Smooth muscle cell of the brain vasculature (primary cell): ENCODE measurements at regions not wholly inside any gene's neighbourhood (a gene's known extent, or its start where the extent isn't known, plus 50 kb on each side); places are given as distances from the start of the nearest gene placed in this dataset.
A peak's percentile ranks its signal among the peaks of the same experiment; 100 is the strongest.

ENCODE experiments used
- DNase-seq: peaks from one replicate; pipeline ENCODE4 v3.0.0-alpha.2; 2012; ENCODE audit warnings: low read depth, low spot score

- no peak for DNase-seq
Observed at GRCh38 chr4:54924891-54925290, 200.5 kb downstream of the KDR start.

DNA sequence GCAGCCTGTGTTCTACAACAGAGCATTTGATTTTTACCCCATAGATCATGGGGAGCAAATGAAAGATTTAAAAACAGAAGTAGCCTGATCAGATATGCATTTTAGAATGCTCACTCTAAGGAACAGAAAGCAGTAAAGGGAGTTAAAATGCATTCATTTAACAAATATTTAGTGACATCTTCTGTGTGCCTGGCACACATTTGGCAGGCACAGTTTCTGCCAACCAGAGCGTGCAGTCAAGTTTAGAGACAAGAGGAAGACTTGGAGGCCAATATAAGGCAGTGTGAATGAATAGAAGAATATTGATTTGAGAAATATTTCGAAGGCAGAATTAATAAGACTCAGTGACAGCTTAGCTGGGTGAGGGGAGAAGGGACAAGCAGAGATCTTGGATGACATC is 210.1 kb downstream of the KDR start:
- DNase-seq, result no peak

- DNase-seq, result no peak
Observed at GRCh38 chr4:54914781-54915180, 210.6 kb downstream of the KDR start.

DNA sequence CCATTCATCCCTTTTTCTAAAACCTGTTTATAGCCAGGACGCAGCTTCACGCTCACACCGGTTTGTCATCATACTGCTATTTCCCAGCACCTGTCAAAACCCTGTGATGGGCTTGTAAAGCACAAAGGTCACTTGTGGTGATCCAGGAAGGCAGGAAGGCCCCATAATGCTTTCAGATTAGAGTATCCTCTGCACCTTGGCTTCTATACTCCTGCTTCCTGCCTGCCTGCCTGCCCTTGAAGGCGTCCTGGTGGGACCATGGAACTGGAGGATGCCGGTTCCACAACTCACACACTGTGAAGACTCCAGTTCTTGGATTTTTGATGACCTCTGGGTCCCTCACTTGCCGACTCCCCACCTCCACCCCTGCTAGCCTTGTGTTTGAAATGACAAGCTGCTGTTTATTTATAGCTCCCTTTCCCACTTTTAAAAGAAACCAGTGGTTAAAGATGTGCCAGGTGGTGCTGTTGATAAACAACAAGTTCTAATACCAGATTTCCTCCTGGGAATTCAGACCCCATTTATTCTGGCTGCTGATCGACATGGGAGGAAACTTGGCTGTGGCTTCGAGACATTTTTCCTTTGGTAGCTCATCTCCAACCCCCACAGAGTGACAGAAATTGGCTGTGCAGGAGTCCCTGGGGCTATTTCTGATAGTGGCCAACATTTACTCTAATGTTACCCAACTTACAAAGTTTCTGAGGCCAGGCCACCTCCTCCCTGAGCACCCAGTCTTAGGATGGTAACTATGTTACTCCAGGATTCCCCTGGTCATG is 211.5 kb downstream of the KDR start:
- peak; percentile 47 for DNase-seq

GRCh38 chr4:54912155-54912554 is 213.2 kb downstream of the KDR start:
- DNase-seq, result no peak

GRCh38 chr4:54909961-54910360 is 215.4 kb downstream of the KDR start:
- no peak for DNase-seq

- DNase-seq, result no peak
Observed at GRCh38 chr4:54908763-54909162, 216.6 kb downstream of the KDR start.

- DNase-seq, result no peak
Observed at GRCh38 chr4:54904953-54905352, 220.4 kb downstream of the KDR start.

DNA sequence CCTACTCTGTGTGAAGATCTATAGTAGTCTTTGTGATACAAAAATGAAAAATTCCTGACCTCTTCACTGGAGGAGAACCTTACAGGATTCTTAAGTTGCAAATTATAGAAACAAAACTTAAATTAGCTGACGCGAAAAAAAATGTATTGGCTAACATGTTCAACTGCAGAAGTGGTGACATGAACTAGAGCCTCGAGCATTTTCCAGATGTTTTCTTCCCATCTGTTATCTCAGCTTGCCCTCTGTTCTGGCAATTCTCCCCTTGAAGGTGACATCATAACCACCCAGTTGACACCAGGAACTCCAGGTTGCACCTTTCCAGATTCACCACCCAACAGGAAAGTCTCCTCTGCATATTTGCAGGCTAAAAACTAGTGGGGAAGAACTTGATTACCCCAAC is 222.4 kb downstream of the KDR start:
- DNase-seq, result no peak

- DNase-seq, result no peak
Observed at GRCh38 chr4:54902271-54902670, 223.1 kb downstream of the KDR start.

GRCh38 chr4:54901202-54901601 is 224.2 kb downstream of the KDR start:
- no peak for DNase-seq

DNA sequence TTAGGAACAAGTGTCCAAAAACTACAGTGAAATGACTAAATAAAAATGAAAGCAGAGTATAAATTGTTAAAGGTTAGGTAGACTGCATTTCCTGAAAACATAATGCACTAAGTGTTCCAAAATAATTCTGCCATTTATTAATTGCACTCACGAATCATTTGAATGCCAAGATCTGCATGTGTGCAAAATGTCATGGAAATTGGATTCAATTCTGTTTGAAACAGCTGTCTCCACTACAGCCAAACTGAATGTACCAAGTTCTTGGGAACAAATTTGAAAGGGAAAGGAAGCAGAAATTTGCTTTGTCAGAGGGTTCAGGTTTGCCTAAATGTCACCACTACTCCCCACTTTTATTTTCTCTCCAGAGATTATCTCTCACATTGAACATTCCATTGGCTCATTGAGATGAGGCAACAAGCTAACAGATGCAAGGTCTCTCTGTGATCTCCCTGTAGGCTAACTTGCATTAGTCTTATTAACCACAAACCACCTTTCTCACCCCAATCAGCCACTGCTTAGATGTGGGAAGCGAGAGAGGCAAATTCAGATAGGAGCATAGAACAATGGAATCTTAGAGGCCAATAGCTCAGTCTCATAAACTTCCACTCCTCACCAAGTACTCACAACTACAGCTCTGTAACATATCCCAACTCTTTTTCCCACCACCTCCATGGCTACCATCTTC is 226.6 kb downstream of the KDR start:
- no peak for DNase-seq

GRCh38 chr4:54898056-54898562 is 227.3 kb downstream of the KDR start:
- no peak for DNase-seq

DNA sequence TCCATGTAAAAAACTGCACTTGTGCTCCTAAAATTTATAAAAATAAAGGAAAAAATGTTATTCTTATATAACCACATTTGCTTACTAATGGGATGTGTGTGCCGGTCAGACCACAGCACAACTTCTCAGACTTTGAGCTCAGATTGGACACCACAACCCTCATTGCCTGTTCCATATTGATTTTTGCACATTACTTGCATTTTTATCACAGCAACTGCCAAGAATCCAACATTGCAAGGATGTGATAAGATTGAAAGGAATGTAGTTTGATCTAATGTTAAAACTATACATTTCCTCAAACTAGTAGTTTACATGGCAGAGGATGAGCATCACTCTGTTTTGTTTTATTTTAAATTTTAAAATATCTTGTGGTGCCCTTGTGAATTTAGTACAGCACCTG is 227.8 kb downstream of the KDR start:
- DNase-seq, result no peak

DNA sequence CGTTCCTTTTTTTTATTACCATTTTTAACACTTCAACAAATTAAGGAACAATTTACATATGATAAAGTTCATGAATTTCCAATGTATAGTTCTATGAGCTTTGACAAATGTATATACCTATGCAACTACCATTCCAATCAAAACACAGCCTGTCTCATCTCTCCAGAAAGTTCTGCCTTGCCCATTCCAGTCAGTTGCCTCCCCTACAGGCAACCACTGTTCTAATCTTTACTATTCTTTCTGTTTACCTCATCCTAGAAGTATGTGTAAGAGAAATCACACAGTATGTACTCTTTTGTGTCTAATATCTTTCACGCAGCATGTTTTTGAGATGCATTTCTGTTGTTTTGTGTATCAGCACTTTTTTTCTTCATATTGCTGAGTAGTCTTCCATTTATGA is 224.9 kb downstream of the KIT start:
- DNase-seq, result no peak

DNA sequence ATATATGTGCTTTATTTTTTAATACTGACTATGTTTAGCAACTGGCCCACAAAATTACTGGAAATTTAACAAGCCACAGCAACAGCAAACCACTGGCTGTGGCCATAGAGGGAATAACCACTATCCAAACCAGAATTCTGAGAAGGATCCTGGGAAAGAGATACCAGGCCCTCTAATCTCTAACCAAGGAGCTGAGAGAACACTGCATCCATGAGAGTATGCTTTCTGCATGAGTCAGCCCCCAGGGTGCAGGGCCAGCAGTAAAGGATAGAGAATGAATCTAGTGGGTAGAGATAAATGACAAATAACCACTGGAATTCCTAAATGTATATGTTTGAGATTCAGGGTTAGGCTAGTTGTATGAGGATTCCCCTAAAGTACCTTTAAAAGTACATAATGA is 221.8 kb downstream of the KIT start:
- no peak for DNase-seq

DNA sequence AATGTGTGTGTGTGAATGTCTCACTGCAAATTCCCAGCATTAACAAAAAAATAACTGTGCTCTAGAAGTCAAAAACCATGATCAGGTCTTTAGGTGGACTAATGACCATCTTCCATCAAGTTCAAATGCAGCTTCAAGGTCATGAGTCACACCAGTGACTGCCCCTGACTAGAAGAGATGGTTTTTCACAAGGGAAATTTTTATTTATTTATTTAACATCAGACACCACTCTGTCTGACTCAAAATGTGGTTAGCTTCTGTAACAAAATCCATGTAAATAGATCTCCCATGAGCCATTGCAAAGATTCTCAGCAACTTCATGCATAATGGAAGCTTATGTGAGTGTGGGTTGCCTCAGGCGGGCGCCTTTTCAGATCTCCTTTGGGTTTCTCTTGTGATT is 219.2 kb downstream of the KIT start:
- no peak for DNase-seq

GRCh38 chr4:54872261-54872660 is 214.5 kb downstream of the KIT start:
- no peak for DNase-seq

DNA sequence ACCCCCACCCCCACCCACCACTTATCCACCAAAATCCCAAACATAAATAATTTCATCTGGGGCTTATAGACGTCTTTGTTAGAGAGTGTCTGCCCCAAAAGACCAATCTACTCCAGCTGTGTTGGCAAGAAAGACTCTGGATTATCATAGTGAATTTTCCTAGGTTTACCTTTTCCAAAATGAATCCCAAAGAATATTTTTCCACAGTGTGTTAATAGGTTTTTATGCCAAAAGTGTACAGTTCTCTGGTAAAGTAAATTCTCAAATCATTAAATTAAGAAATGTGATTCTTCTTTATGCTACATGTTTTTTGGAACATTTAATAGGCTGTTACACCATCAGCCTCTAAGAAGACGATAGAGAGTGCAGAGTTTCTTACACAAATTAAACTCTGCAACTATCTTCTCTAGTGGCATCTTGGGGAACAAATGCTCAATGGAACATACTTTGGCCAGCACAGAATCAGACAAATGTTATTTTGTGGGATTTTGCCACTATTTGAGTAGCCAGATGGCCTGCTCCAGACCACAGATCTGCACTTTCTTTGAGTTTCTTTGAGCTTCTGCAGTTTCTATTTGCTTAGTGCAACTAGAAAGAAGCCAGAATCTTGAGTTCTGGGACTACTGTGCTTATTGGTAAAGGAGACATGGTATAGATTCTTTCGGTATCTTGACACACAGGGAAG is 206.0 kb downstream of the KIT start:
- no peak for DNase-seq

DNA sequence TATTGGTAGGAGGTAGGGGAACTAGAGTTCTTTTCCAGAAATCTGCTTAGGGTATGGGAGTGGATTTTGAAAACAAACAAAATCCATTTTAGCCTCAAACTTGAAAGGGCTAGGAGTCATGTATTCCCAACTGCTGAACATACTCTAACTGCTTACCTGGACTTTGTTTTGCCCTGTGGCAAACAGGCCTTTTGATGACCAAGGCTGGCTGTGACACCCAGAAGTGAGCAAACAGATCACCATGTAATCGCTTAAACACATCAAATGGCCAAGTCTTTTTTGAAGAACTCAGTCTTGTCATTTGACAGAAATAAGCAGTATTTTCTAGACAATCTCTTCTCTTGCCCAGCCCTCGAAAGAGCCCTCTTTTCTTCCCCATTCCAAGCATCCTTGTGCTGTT is 203.4 kb downstream of the KIT start:
- DNase-seq, result no peak

DNA sequence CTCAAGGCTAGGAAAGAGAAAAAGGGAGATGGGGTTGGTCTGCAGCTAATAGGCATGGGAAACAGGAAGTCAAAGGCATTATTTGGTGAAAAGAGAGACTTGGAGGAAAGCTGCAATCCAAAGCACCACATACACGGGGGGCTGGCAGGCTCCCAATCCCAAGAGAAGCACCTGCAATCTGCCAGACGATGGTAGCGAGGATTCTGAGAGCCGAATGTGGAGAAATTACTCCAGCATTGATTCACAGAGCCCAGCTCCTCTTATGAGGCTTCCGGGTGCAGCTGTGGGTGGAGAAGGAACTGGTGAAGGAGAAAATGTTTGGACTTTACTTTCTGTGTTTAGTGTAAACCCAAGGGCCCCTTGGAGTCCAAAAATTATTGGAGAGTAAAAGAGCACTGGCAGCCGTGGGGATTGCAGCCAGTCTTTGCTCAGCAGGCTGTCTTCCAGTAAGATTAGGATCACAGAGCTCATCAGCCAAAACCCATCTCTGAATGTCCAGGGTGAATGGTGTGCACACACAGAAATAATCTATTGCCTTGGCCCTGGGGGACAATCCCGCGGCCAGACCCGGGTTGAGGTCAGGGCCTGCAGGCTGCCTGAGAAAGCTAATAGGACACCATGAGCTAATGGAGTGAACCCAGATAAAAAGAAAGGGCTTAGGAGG is 197.6 kb downstream of the KIT start:
- DNase-seq, result no peak

DNA sequence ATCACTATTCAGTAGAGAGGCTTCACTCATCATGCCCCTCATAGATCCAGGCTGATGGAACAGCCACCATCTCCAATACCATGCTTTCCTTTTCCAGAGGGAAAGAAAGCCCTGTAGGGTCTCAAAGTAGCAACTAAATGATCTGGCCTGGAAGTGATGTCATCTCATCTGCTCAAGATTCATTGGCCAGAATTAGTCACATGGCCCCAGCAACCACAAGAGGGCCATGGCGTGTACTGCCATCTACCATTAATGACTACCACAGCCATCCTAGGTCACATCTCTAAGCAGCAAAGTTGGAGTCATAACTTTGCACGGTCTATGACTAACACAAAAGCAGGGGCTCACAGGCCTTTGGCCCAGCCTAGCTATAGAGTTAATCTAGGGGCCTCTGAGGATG is 194.8 kb downstream of the KIT start:
- DNase-seq, result no peak
